ENCODE measurements at regions not wholly inside any gene's neighbourhood (a gene's known extent, or its start where the extent isn't known, plus 50 kb on each side); places are given as distances from the start of the nearest gene placed in this dataset.

DNA sequence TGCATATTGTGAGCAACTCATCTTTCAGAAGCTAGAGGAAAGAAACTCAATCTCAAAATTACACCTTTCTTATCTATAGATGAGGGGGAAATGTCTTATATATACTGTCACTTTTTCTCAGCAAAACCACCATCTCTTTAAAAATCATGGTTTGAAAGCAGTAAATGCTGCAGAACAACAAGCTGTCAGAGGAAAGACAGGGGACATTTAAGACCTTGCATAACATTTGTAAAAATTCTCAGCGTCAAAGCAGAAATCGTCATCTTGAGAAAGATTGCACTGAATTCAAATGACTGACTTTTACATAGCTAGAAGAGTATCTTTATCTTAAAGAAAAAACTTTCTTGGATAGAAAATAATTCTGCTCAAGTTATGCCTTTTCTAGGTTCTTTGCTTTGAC, 122.2 kb upstream of the CADPS start:
- ATAC-seq (no peak), DNase-seq (no peak)
- Histone ChIP-seq H3K9me3 (no peaks in the 10 kb centered on the region), H3K4me3 (no peak overlapping the region), H3K27ac (no peak overlapping the region), H3K36me3 (no peaks in the 10 kb centered on the region), H3K4me1 (no peaks in the 10 kb centered on the region), H3K27me3 (no peaks in the 10 kb centered on the region)
- intact Hi-C loops (cut with DNase I): no loop called here
- TF ChIP-seq, protein P1, sequence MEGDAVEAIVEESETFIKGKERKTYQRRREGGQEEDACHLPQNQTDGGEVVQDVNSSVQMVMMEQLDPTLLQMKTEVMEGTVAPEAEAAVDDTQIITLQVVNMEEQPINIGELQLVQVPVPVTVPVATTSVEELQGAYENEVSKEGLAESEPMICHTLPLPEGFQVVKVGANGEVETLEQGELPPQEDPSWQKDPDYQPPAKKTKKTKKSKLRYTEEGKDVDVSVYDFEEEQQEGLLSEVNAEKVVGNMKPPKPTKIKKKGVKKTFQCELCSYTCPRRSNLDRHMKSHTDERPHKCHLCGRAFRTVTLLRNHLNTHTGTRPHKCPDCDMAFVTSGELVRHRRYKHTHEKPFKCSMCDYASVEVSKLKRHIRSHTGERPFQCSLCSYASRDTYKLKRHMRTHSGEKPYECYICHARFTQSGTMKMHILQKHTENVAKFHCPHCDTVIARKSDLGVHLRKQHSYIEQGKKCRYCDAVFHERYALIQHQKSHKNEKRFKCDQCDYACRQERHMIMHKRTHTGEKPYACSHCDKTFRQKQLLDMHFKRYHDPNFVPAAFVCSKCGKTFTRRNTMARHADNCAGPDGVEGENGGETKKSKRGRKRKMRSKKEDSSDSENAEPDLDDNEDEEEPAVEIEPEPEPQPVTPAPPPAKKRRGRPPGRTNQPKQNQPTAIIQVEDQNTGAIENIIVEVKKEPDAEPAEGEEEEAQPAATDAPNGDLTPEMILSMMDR (IDR thresholded peaks at IDR 0.05): no peak

DNA sequence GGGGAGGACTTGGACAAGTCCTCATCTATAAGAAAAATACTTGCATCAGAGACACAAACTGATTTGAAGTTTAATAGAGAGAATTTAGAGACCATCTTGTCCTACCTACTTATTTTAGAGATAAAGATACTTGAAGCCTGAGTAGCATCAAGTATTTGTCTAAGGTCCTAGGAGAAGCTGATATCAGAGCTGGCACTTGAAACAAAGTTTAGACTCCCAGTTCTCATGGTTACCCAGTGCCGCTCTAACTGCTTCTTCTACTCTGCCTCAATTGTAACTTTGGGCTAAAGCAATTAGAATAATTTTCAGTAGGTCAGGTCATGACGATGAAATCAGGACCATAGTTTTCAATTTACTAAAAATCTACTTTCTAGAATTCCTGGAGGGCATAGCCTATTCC, 123.9 kb upstream of the CADPS start:
- peaks cover 0 to 12% of the 10 kb centered on the region in 2 donors for H3K9me3 ChIP-seq
- ATAC-seq (peak; percentile 87), DNase-seq (no peak)
- no peaks in the 10 kb centered on the region for H3K4me1 ChIP-seq
- no peaks in the 10 kb centered on the region for H3K36me3 ChIP-seq
- TF ChIP-seq, protein P1 (IDR thresholded peaks at IDR 0.05): no peak
- intact Hi-C loops (cut with DNase I): no loop called here
- no peaks in the 10 kb centered on the region for H3K27me3 ChIP-seq
- no peak overlapping the region for H3K4me3 ChIP-seq
- H3K27ac ChIP-seq: no peak overlapping the region

DNA sequence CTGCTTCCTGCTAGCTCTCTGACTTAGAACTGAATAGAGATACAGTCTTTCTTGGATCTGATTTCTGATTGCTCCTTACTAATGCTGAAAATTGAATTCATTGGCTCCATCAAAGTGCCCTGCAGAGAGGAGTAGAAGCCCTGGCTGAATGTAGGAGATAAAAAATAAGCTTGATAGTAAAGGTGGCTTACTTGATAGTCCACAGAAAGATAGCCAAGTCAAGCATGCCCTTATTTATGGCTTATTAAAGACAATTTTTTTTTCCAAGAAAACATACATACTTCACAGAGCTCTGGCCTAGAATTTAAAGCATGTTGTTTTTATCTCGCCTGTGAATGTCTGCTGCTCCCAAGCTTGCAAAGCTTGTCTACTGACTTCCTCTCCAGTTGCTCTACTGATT, 124.6 kb upstream of the CADPS start:
- Histone ChIP-seq H3K4me1 (no peaks in the 10 kb centered on the region), H3K36me3 (no peaks in the 10 kb centered on the region), H3K4me3 (no peak overlapping the region), H3K27me3 (no peaks in the 10 kb centered on the region), H3K9me3 (peaks cover 0 to 15% of the 10 kb centered on the region in 2 donors), H3K27ac (no peak overlapping the region)
- TF ChIP-seq, protein P1 (IDR thresholded peaks at IDR 0.05): no peak
- no peak for ATAC-seq
- intact Hi-C loops (cut with DNase I): no loop called here
- no peak for DNase-seq

DNA sequence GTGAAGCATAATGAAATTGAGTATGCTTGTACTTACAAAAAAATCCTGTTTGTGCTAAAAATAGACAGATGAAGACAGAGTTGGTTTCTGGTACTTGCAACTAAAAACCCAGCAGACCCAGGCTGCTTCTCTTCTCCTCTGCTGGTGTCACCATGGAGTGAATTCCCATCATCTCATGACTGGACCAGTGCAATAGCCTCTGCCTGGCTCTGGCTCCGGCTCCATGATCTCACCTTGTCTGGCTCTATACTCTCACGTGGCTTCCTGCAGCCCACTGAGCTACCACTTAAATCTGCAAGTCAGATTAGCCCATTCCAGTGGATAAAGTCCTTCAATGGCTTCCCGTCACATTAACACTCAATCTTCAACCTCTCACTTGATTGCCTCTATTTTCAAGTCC, 129.2 kb upstream of the CADPS start:
- H3K4me1 ChIP-seq: no peaks in the 10 kb centered on the region
- H3K36me3 ChIP-seq: no peaks in the 10 kb centered on the region
- no peak overlapping the region for H3K4me3 ChIP-seq
- intact Hi-C loops (cut with DNase I): no loop called here
- H3K27ac ChIP-seq: no peak overlapping the region
- DNase-seq: no peak
- H3K9me3 ChIP-seq: peaks cover 0 to 15% of the 10 kb centered on the region in 2 donors
- TF ChIP-seq, protein P1 (IDR thresholded peaks at IDR 0.05): no peak
- ATAC-seq: no peak
- no peaks in the 10 kb centered on the region for H3K27me3 ChIP-seq

DNA sequence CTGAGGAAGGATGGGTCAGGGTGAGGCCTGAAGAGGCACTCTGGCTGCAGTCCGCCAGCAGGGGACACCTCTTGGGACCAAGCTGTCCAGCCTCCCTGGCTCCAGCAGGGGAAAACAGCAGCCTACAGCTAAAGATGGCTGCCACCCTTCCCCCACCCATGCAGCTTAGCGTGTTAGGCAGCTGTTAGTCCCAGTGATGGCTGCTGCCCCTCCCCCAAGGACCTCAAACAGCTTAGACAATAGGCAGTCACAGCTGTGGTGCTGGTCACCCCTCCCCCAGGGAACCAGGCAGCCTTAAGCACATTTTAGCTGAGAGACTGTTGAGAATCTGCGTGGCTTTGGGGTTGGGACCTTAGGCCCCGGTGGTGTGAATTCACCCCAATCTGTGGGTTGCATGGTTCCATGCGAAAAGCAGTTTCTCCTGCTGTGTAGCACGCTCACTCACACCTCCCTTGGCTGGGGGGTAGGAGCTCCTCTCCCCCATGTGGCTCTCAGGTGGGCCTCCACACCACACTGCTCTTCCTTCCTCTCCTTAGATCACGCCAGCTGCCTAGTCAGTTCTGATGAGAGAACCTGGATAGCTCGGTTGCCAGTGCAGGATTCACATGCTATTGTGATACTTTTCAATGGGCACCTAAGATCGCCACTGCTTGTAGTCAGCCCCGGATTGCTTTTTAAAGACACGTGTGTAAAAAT, 140.5 kb upstream of the CADPS start:
- Histone ChIP-seq H3K9me3 (peaks cover 0 to 11% of the 10 kb centered on the region in 2 donors), H3K36me3 (no peaks in the 10 kb centered on the region), H3K4me1 (no peaks in the 10 kb centered on the region), H3K27me3 (no peaks in the 10 kb centered on the region), H3K27ac (no peak overlapping the region), H3K4me3 (no peak overlapping the region)
- intact Hi-C loops (cut with DNase I): no loop called here
- TF ChIP-seq, protein P1 (IDR thresholded peaks at IDR 0.05): no peak
- no peak for ATAC-seq
- no peak for DNase-seq
